ENCODE measurements at regions not wholly inside any gene's neighbourhood (a gene's known extent, or its start where the extent isn't known, plus 50 kb on each side); places are given as distances from the start of the nearest gene placed in this dataset.

DNA sequence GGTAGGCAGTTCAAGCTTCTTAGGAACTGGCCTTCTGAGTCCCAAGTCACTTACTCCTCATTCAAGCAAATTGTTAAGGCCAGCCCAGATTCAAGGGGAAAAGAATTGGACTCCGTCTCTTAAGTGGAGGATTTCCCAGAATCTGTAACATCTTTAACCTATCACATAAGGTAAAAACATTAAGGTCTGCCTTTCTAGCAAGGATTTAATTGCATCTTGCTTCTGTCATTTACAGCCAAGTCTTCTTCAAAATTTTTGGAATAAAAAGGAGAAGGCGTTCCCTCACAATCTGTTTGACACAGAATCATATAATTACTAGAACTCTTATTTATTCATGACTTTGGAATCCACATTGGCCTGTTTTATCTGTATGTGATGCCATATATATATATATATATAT, 56.5 kb upstream of the ADORA2B start:
- Histone ChIP-seq H3K9me3 (ENCODE audit: low read depth, low read length) (no peaks in the 10 kb centered on the region), H3K27ac (no peak overlapping the region), H3K36me3 (ENCODE audit: insufficient read depth, low read length) (no peaks in the 10 kb centered on the region), H3K4me3 (no peak overlapping the region), H3K9ac (ENCODE audit: insufficient read length) (no peak overlapping the region)
- TF ChIP-seq EZH2 (IDR thresholded peaks at IDR 0.05), result no peak
- TF ChIP-seq FOXP2 (optimal IDR thresholded peaks at IDR 0.05; ENCODE audit: control extremely low read depth, extremely low read length, insufficient read depth), result no peak
- TF ChIP-seq POLR2AphosphoS5 (IDR thresholded peaks at IDR 0.05; ENCODE audit: borderline replicate concordance, low read depth, low read length), result no peak
- DNase-seq (ENCODE audit: low read depth, low spot score), result no peak

DNA sequence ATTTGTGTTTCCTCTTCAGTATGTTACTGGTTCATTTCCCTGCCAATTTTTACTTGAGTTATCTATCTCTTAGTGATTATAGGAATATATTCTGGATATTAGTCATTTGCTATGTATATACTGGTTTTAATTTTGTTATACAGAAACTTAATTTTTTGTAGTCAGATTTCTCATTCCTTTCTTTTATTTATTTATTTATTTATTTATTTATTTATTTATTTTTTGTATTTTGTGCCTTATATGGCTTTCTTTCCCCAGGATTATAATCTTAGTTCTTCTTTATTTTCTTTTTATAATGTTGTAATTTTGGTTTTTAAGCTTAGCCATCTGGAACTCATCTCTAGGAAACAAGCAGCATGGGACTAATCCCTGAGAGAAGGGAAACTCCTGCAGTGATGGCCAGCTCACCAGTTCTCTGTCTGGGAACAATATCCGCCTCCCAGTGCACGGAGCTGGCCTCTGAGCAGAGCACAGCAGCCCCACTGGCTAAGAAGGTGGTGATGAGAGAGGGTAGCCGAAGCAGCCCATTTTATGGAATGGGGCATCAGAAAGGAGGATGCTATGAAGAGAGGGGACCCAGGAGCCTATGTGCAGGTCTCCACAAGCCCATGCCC, 54.5 kb upstream of the ADORA2B start:
- TF ChIP-seq EZH2 (IDR thresholded peaks at IDR 0.05) (no peak), POLR2AphosphoS5 (IDR thresholded peaks at IDR 0.05; ENCODE audit: borderline replicate concordance, low read depth, low read length) (no peak), FOXP2 (optimal IDR thresholded peaks at IDR 0.05; ENCODE audit: control extremely low read depth, extremely low read length, insufficient read depth) (no peak)
- H3K9ac ChIP-seq (ENCODE audit: insufficient read length), result no peak overlapping the region
- H3K9me3 ChIP-seq (ENCODE audit: low read depth, low read length), result no peaks in the 10 kb centered on the region
- H3K4me3 ChIP-seq, result no peak overlapping the region
- no peak for DNase-seq (ENCODE audit: low read depth, low spot score)
- no peak overlapping the region for H3K27ac ChIP-seq
- no peaks in the 10 kb centered on the region for H3K36me3 ChIP-seq (ENCODE audit: insufficient read depth, low read length)

DNA sequence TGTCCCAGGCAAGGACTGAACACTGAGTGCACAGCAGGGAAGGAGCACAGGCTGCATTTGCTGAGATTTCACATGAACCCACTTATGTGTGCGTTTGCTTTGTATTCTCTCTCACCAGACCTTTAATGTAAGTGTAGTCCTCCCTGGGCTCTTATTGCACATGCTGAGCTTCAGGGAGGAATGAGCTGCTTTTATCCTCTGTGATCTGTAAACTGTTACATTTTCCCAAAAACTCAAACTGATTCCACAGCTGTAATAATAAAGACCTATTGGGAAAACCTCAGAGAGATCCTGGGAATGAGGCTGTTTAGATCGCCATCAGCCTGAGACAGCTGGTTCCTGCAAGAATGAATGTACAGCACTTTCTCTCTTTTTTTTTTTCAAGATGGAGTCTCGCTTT, 53.6 kb upstream of the ADORA2B start:
- no peaks in the 10 kb centered on the region for H3K36me3 ChIP-seq (ENCODE audit: insufficient read depth, low read length)
- H3K4me3 ChIP-seq, result no peak overlapping the region
- no peak overlapping the region for H3K27ac ChIP-seq
- DNase-seq (ENCODE audit: low read depth, low spot score), result no peak
- H3K9me3 ChIP-seq (ENCODE audit: low read depth, low read length), result no peaks in the 10 kb centered on the region
- H3K9ac ChIP-seq (ENCODE audit: insufficient read length), result no peak overlapping the region
- no peak for TF ChIP-seq FOXP2 (optimal IDR thresholded peaks at IDR 0.05; ENCODE audit: control extremely low read depth, extremely low read length, insufficient read depth)
- TF ChIP-seq EZH2 (IDR thresholded peaks at IDR 0.05), result no peak
- TF ChIP-seq POLR2AphosphoS5 (IDR thresholded peaks at IDR 0.05; ENCODE audit: borderline replicate concordance, low read depth, low read length), result no peak

DNA sequence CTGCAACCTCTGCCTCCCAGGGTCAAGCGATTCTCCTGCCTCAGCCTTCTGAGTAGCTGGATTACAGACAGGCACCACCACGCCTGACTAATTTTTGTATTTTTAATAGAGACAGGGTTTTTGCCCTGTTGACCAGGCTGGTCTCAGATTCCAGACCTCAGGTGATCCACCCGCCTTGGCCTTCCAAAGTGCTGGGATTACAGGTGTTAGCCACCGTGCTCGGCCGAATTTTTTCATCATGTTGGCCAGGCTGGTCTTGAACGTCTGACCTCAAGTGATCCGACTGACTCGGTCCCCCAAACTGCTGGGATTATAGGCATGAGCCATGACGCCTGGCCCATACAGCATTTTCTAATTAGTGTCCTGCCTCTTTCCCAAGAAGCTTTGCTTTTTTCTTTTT, 52.7 kb upstream of the ADORA2B start:
- H3K4me3 ChIP-seq, result no peak overlapping the region
- no peaks in the 10 kb centered on the region for H3K36me3 ChIP-seq (ENCODE audit: insufficient read depth, low read length)
- no peaks in the 10 kb centered on the region for H3K9me3 ChIP-seq (ENCODE audit: low read depth, low read length)
- no peak for DNase-seq (ENCODE audit: low read depth, low spot score)
- TF ChIP-seq POLR2AphosphoS5 (IDR thresholded peaks at IDR 0.05; ENCODE audit: borderline replicate concordance, low read depth, low read length), result no peak
- no peak for TF ChIP-seq FOXP2 (optimal IDR thresholded peaks at IDR 0.05; ENCODE audit: control extremely low read depth, extremely low read length, insufficient read depth)
- no peak for TF ChIP-seq EZH2 (IDR thresholded peaks at IDR 0.05)
- H3K27ac ChIP-seq, result no peak overlapping the region
- H3K9ac ChIP-seq (ENCODE audit: insufficient read length), result no peak overlapping the region

DNA sequence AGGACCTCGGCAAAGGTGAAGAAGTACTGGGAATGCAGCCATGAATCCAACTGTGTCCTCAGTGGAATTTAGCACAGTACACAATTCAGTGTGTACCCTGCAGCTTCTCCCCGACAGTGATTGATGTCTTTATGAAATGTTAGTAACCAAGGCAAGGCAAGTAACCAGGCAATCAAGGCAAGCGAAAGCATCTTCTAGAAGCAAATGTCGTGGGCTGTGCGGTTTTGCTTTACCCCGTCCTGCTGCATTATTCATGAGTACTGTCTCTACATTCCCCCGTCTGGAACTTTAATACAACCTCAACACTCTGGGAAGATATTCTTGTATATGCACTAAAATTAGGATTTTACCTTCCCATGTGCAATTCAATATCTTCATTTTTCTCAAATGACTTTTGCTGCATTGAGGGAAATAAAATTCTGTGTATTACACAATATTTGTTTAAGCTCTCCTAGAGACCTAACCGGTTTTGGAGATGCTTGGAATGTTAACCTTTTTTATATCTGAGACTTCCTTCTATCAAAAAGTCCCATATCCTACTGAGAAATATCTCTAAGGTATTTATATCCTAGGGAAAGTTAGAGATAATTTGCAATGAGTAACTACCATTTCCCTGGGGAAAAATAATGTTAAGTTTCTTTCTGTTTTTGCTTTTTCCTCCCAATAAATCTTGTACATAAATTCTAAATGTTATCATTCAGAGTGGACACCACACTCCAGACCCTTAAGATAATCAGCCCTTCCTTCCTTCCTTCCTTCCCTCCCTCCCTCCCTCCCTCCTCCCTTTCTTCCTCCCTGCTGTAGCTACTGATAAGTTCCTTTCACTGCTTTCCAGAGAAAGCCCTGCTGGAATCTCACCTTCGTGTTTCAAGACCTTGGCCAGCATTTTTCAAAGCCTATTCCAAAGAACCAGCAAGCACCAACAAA, 51.9 kb upstream of the ADORA2B start:
- Histone ChIP-seq H3K27ac (no peak overlapping the region), H3K36me3 (ENCODE audit: insufficient read depth, low read length) (no peaks in the 10 kb centered on the region), H3K4me3 (peak overlapping the region; percentile 47; the same call in 1 of the 2 replicates), H3K9ac (ENCODE audit: insufficient read length) (no peak overlapping the region), H3K9me3 (ENCODE audit: low read depth, low read length) (no peaks in the 10 kb centered on the region)
- peak; percentile 32 for DNase-seq (ENCODE audit: low read depth, low spot score)
- TF ChIP-seq FOXP2 (optimal IDR thresholded peaks at IDR 0.05; ENCODE audit: control extremely low read depth, extremely low read length, insufficient read depth) (no peak), EZH2 (IDR thresholded peaks at IDR 0.05) (no peak), POLR2AphosphoS5 (IDR thresholded peaks at IDR 0.05; ENCODE audit: borderline replicate concordance, low read depth, low read length) (no peak)

DNA sequence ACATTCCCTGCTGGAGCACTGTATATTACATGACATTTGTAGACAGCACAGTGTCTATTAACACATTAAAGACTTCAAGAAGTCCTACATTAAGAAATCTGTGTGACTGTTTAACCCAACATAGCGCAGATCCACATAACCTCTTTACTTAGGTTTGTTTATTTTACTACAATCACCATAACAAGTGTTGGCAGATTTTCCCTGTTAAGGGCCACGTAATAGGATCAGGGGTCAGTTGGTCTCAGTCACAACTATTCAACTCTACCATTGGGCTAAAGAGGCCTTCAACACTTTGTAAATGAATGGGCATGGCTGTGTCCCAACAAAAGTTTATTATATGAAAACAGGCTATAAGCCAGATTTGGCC, 51.3 kb upstream of the ADORA2B start:
- Histone ChIP-seq H3K27ac (no peak overlapping the region), H3K9me3 (ENCODE audit: low read depth, low read length) (no peaks in the 10 kb centered on the region), H3K36me3 (ENCODE audit: insufficient read depth, low read length) (no peaks in the 10 kb centered on the region), H3K9ac (ENCODE audit: insufficient read length) (no peak overlapping the region), H3K4me3 (no peak overlapping the region)
- TF ChIP-seq FOXP2 (optimal IDR thresholded peaks at IDR 0.05; ENCODE audit: control extremely low read depth, extremely low read length, insufficient read depth) (no peak), EZH2 (IDR thresholded peaks at IDR 0.05) (no peak), POLR2AphosphoS5 (IDR thresholded peaks at IDR 0.05; ENCODE audit: borderline replicate concordance, low read depth, low read length) (no peak)
- DNase-seq (ENCODE audit: low read depth, low spot score), result no peak

DNA sequence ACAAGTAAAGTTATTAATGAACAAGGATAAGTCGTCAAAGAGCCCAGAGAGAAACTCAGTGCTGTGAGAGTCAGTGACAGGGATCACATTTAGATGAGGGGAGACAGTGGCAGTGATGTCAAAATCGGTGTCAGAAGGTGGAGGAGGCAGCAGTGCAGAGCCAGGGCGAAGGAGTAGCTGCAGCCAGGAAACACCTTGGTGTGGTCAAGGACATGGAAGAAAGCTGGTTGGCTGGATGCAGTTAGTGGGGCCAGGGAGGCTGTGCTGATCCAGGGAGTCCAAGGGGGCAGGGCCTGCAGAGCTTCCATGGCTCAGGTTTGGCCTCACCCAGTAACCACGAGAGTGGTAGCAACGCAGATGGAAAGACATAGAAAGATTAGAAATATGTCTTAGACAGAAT, 50.7 kb upstream of the ADORA2B start:
- Histone ChIP-seq H3K9ac (ENCODE audit: insufficient read length) (no peak overlapping the region), H3K36me3 (ENCODE audit: insufficient read depth, low read length) (no peaks in the 10 kb centered on the region), H3K27ac (no peak overlapping the region), H3K4me3 (no peak overlapping the region), H3K9me3 (ENCODE audit: low read depth, low read length) (no peaks in the 10 kb centered on the region)
- no peak for DNase-seq (ENCODE audit: low read depth, low spot score)
- TF ChIP-seq EZH2 (IDR thresholded peaks at IDR 0.05), result no peak
- no peak for TF ChIP-seq POLR2AphosphoS5 (IDR thresholded peaks at IDR 0.05; ENCODE audit: borderline replicate concordance, low read depth, low read length)
- no peak for TF ChIP-seq FOXP2 (optimal IDR thresholded peaks at IDR 0.05; ENCODE audit: control extremely low read depth, extremely low read length, insufficient read depth)

DNA sequence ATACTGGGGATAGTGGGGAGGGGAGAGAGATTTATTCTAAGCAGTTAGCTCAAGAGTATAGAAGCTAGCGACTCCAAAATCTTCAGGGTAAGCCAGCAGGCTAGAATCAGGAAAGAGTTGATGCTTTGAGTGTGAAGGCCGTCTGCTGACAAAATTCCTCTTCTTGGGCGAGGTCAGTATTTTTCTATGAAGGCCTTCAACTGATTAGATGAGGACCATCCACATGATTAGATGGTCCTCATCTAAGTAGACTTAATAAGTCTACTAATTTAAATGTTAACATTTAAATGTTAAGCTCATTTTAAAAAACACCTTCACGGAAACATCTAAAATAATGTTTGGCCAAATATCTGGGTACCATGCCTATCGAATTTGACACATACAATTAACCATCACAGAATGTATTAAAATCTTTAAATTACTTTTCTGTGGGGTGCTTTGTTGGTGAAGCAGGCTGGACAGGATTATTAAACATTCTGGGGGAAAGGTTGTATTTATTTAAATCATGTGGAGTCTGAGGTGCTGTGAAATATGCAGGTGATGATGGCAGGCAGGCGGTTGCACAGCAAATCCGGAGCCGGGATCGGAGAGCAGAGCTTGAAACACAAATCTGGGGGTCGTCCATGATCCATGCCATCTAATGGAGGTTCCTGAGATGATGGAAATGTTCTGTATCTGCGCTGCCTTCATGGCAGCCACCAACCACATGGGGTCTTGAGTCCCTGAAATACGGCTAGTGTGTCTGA, 49.8 kb upstream of the ADORA2B start:
- H3K4me3 ChIP-seq, result no peak overlapping the region
- no peaks in the 10 kb centered on the region for H3K9me3 ChIP-seq (ENCODE audit: low read depth, low read length)
- TF ChIP-seq POLR2AphosphoS5 (IDR thresholded peaks at IDR 0.05; ENCODE audit: borderline replicate concordance, low read depth, low read length) (no peak), EZH2 (IDR thresholded peaks at IDR 0.05) (no peak), FOXP2 (optimal IDR thresholded peaks at IDR 0.05; ENCODE audit: control extremely low read depth, extremely low read length, insufficient read depth) (no peak)
- no peak overlapping the region for H3K27ac ChIP-seq
- no peak for DNase-seq (ENCODE audit: low read depth, low spot score)
- no peaks in the 10 kb centered on the region for H3K36me3 ChIP-seq (ENCODE audit: insufficient read depth, low read length)
- H3K9ac ChIP-seq (ENCODE audit: insufficient read length), result no peak overlapping the region
